OCI-LY7 (cell line): ENCODE measurements at regions not wholly inside any gene's neighbourhood (a gene's known extent, or its start where the extent isn't known, plus 50 kb on each side); places are given as distances from the start of the nearest gene placed in this dataset.

Source experiments
- BruUV-seq: library from RNA; stranded (reverse); fragments of 400-500 nt; replicated peaks from 2 replicates; lab custom pipeline; 2021; lab: Mats Ljungman, UMichigan
- CTCF ChIA-PET: fragments of 300-600 bp; sonication (Branson Sonifier 250); formaldehyde crosslinking; loops from one replicate; lab custom pipeline; 2022; ENCODE audit warnings: antibody characterized with exemption; ENCODE audit not compliant: unreplicated experiment; lab: Charles Lee
- POLR2A ChIA-PET: fragments of 300-600 bp; sonication (Branson Sonifier 250); formaldehyde crosslinking; loops from one replicate; lab custom pipeline; 2022; ENCODE audit warnings: antibody characterized with exemption; lab: Charles Lee
- DNase-seq: peaks from one replicate; pipeline ENCODE4 v3.0.0-alpha.2; 2015; ENCODE audit warnings: low spot score
- H2AFZ ChIP-seq: fragments of 200-600 bp; sonication (generic), shearing (Covaris generic); 2 replicates; pipeline ENCODE4 v1.6.1; 2014; ENCODE audit warnings: mild to moderate bottlenecking, antibody characterized with exemption, low read length, moderate library complexity
- H3K27ac ChIP-seq: fragments of 200-600 bp; sonication (generic); 2 replicates; pipeline ENCODE4 v1.5.1; 2014; ENCODE audit warnings: mixed run types, low read depth, mild to moderate bottlenecking, moderate library complexity, low read length, inconsistent platforms; ENCODE audit not compliant: poor library complexity, severe bottlenecking
- H3K36me3 ChIP-seq: fragments of 200-600 bp; sonication (generic); 2 replicates; pipeline ENCODE4 v1.6.1; 2014; ENCODE audit warnings: mild to moderate bottlenecking, antibody characterized with exemption, low read length, moderate library complexity, mixed read lengths; ENCODE audit not compliant: insufficient read depth
- H3K4me1 ChIP-seq: fragments of 200-600 bp; sonication (generic); 2 replicates; pipeline ENCODE4 v1.5.1; 2014; ENCODE audit warnings: mild to moderate bottlenecking, low read length; ENCODE audit not compliant: insufficient read depth, poor library complexity, severe bottlenecking
- H3K4me2 ChIP-seq: fragments of 200-600 bp; sonication (generic); 2 replicates; pipeline ENCODE4 v1.6.1; 2014; ENCODE audit warnings: mild to moderate bottlenecking, low read length
- H3K4me3 ChIP-seq: fragments of 200-600 bp; sonication (generic); 2 replicates; pipeline ENCODE4 v1.5.1; 2014; ENCODE audit warnings: mild to moderate bottlenecking, low read depth, low read length; ENCODE audit not compliant: poor library complexity, severe bottlenecking
- H3K79me2 ChIP-seq: fragments of 200-600 bp; sonication (generic); 2 replicates; pipeline ENCODE4 v1.6.1; 2016; ENCODE audit warnings: low read depth, mild to moderate bottlenecking, low read length, moderate library complexity, mixed read lengths; ENCODE audit not compliant: insufficient read depth
- H3K9me2 ChIP-seq: fragments of 200-600 bp; sonication (generic); 2 replicates; pipeline ENCODE4 v1.6.1; 2016; ENCODE audit warnings: mild to moderate bottlenecking, low read length, mixed read lengths; ENCODE audit not compliant: insufficient read depth
- H3K9me3 ChIP-seq: fragments of 200-600 bp; sonication (generic); 2 replicates; pipeline ENCODE4 v1.6.1; 2014; ENCODE audit warnings: mild to moderate bottlenecking, mixed run types, low read length, mixed read lengths
- H4K20me1 ChIP-seq: fragments of 200-600 bp; sonication (generic); 2 replicates; pipeline ENCODE4 v1.6.1; 2014; ENCODE audit warnings: mild to moderate bottlenecking, antibody characterized with exemption, low read length, moderate library complexity, mixed read lengths; ENCODE audit not compliant: insufficient read depth
- CTCF ChIP-seq: fragments of 200-600 bp; sonication (generic); conservative IDR thresholded peaks from 2 replicates; pipeline ENCODE4 v1.5.1; 2014; ENCODE audit warnings: mild to moderate bottlenecking, antibody characterized with exemption, low read length, moderate library complexity, mixed read lengths
- EZH2phosphoT487 ChIP-seq: fragments of 200-600 bp; sonication (generic); IDR thresholded peaks from 2 replicates; pipeline ENCODE4 v1.6.1; 2018; ENCODE audit warnings: low read depth, borderline replicate concordance, mild to moderate bottlenecking, mixed run types, antibody characterized with exemption, low read length, moderate library complexity, mixed read lengths
- intact Hi-C: fragments of 100-400 bp; cut with micrococcal nuclease; formaldehyde crosslinking; loops from one replicate; pipeline ENCODE4 v1.10.0; 2022; ENCODE audit not compliant: unreplicated experiment

GRCh38 chr9:86599561-86599960, 245.4 kb upstream of the TUT7 start:
- H3K36me3 ChIP-seq = no peaks in the 10 kb centered on the region
- H2AFZ ChIP-seq = no peak overlapping the region
- POLR2A ChIA-PET = no interaction called here
- no peaks in the 10 kb centered on the region for H3K4me1 ChIP-seq
- no peaks in the 10 kb centered on the region for H4K20me1 ChIP-seq
- H3K79me2 ChIP-seq = no peaks in the 10 kb centered on the region
- no peak overlapping the region for H3K4me3 ChIP-seq
- no TSS peak for BruUV-seq
- no peak overlapping the region for H3K27ac ChIP-seq
- TF ChIP-seq CTCF (no peak), EZH2phosphoT487 (no peak)
- CTCF ChIA-PET = no interaction called here
- H3K9me3 ChIP-seq = no peaks in the 10 kb centered on the region
- intact Hi-C loops = no loop called here
- H3K9me2 ChIP-seq = no peaks in the 10 kb centered on the region
- DNase-seq = no peak
- H3K4me2 ChIP-seq = no peak overlapping the region

GRCh38 chr9:86598411-86599239, 244.4 kb upstream of the TUT7 start:
- intact Hi-C loops = no loop called here
- H3K9me2 ChIP-seq = no peaks in the 10 kb centered on the region
- no peak overlapping the region for H3K27ac ChIP-seq
- H3K79me2 ChIP-seq = no peaks in the 10 kb centered on the region
- DNase-seq = no peak
- H3K4me3 ChIP-seq = no peak overlapping the region
- H2AFZ ChIP-seq = no peak overlapping the region
- no peak overlapping the region for H3K4me2 ChIP-seq
- no TSS peak for BruUV-seq
- POLR2A ChIA-PET = interaction anchor here (0.7 kb wide), 1 partner anchor 1150 kb away, joined by 3 read pairs; no protein-coding TSS in a partner anchor
- H4K20me1 ChIP-seq = no peaks in the 10 kb centered on the region
- TF ChIP-seq CTCF (no peak), EZH2phosphoT487 (no peak)
- H3K9me3 ChIP-seq = no peaks in the 10 kb centered on the region
- H3K4me1 ChIP-seq = no peaks in the 10 kb centered on the region
- H3K36me3 ChIP-seq = no peaks in the 10 kb centered on the region
- CTCF ChIA-PET = no interaction called here

- no peak for DNase-seq
- ChIA-PET CTCF (no interaction called here), POLR2A (no interaction called here)
- H3K9me3 ChIP-seq = no peaks in the 10 kb centered on the region
- no peak overlapping the region for H3K27ac ChIP-seq
- intact Hi-C loops = no loop called here
- no peaks in the 10 kb centered on the region for H3K36me3 ChIP-seq
- no peaks in the 10 kb centered on the region for H4K20me1 ChIP-seq
- no peaks in the 10 kb centered on the region for H3K9me2 ChIP-seq
- H3K4me2 ChIP-seq = no peak overlapping the region
- H3K4me3 ChIP-seq = no peak overlapping the region
- no peak overlapping the region for H2AFZ ChIP-seq
- TF ChIP-seq EZH2phosphoT487 (no peak), CTCF (no peak)
- BruUV-seq = no TSS peak
- H3K4me1 ChIP-seq = no peaks in the 10 kb centered on the region
- no peaks in the 10 kb centered on the region for H3K79me2 ChIP-seq
Observed at GRCh38 chr9:86594724-86595123, 240.5 kb upstream of the TUT7 start.
